ENCODE measurements at regions not wholly inside any gene's neighbourhood (a gene's known extent, or its start where the extent isn't known, plus 50 kb on each side); places are given as distances from the start of the nearest gene placed in this dataset.

DNA sequence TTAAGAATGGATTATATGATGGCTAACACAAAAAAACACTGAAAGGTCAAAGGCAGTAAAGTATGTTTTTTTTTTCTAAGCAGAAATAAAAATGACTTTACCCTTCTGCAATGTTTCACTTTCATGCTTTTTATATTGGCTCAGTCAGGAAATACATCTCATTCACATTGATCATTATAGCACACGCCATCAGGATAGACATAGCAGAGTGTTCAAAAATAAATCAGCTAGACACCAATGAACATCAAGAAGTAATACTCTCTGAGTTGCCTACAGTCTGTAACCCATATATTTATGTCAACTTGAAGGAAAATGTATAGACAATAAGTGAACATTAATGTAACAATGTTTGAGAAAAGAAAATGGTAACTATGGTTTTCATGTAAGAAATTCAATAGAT, 535.2 kb upstream of the EPHA7 start:
- TF ChIP-seq EP300 (IDR thresholded peaks at IDR 0.05) (no peak), CTCF (IDR thresholded peaks at IDR 0.05) (no peak), POLR2A (IDR thresholded peaks at IDR 0.05) (no peak)
